ENCODE measurements at regions not wholly inside any gene's neighbourhood (a gene's known extent, or its start where the extent isn't known, plus 50 kb on each side); places are given as distances from the start of the nearest gene placed in this dataset.
"Not testable (repeated sequence)": the region's sequence is repeated elsewhere in the genome, so short reads cannot be mapped to it uniquely, and the experiment has no call there.

DNA sequence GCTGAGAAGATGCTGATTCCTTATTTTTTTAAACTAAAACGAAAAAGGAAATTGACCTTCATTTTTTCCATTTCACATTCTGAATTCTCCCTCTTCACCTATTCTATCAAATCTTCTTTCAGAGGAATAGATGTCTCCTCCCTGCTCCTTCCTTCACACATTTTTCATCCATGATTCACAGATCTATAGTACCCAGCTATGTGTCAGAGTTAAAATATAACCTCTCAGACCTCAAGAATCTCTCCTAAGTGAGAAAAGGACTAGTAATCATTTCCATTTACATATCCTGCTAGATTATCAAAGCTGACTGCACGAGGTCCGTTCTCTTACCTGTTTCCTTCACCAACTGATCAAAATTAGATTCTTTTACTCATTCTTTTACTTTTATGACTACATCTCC is 1297.6 kb upstream of the ALCAM start:
- no peak for FAIRE-seq

DNA sequence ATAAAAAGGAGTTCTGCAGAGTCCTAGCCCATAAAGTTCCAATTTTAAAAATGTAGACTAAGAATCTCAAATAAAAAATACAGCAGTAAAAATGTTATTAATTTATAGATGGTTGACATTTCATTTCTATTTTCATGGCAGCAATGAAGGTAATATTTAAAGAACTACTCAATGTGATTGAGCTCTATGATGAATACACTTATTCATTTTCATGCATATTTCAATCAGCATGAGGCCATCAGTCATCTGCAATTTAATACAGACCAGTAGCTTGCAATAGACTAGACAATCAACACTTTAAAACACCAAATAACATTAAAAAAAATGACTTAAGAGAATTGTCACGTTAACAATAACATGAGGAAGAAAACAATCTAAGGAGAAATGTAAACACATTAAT is 1295.8 kb upstream of the ALCAM start:
- FAIRE-seq, result no peak

DNA sequence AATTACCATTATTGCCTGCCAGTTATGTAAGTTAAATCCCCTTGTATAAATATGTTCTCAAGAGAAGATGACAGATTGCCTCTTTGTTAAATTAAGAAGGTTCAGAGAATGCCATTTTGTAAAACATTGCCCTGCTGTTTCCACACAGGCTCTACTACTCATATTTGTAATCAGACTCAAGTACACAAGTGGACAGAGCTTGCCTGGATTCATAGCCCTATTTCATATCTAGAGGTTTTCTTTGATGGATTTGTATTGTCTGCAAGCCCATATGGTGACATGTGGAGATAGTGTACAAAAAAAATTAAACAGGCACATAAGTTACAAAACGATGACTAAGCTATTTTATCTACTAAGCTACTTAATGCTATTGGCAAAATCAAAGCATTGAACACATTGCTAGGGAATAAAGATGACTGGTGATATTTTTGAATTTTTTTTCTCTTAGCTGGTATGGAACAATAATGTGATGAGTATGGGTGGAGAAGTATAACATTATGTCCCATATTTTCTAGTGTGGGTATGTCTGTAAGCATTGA is 1286.6 kb upstream of the ALCAM start:
- FAIRE-seq, result no peak

DNA sequence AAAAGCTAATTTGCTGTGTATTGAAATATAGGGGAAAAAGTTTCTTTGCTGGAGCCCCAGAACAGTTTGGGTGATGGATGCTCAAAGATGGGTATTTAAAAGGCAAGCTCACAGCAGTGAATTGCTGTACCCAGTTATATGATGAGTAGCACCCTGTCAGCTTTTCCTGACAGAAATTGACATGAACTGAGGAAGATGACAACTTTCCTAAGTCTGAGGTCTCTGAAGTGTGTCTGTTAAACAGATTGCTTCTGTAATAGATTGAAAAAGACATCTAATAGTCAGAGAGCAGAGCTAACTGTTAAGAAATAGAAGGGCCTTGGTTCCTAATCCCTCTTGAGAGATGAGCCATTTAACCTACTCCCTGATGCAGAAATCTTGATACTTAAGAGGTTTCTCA is 1278.0 kb upstream of the ALCAM start:
- FAIRE-seq, result no peak

DNA sequence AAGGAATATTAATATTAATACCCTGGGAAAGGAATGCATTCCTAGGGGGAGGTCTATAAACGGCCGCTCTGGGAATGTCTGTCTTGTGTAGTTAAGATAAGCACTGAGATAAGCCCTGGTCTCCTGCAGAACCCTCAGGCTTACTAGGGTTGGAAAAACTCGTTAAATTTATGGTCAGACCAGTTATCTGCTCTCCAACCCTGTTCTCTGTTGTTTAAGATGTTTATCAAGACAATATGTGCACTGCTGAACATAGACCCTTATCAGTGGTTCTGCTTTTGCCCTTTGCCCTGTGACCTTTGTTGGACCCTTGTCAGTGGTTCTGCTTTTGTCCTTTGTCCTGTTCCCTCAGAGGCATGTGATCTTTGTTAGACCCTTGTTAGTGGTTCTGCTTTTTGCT is 1276.7 kb upstream of the ALCAM start:
- FAIRE-seq, result not testable (repeated sequence)

DNA sequence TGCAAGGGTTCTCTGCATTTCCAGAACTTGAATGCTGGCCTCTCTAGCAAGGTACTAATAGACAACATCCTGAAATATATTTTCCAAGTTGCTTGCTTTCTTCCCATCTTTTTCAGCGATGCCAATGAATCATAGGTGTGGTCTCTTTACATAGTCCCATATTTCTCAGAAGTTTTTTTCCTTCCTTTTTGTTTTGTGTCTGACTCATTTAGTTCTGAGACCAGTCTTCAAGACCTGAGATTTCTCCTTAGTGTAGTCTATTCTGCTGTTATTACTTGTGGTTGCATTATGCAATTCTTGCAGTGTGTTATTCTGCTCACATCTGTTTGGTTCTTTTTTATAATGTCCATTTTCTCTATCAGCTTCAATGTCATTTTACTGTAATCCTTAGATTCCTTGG is 1265.0 kb upstream of the ALCAM start:
- no peak for FAIRE-seq

DNA sequence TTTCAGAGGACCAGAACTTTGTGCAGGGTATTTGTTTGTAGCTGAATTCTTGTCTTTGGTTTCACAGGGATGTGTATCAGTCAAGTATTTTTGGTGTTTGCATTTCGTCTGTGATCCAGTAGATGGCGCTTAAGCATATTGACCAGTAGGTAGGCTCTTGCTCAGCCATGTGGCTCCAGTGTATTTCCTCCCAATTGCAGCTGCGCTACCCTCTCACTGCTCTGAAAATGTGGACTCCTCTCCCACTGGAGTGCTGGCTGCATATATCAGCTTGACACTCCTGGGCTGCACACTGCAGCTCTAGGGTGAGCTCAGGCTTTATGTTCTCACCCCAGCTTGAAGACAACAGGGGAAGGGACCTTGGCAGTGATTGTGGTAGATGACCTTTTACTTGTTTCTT is 1264.3 kb upstream of the ALCAM start:
- FAIRE-seq, result no peak

DNA sequence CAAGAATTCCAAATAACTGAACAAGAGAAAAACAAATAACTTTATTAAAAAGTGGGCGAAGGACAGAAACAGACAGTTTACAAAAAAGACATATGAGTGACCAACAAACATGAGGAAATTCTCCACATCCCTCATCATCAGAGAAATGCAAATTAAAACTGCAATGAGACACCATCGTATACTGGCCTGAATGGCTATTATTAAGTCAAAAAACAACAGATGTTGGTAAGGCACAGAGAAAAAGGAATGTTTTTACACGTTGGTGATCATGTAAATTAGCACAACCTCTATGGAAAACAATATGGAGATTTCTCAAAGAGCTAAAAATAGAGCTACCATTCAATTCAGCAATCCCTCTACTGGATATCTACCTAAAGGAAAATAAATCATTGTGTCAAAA is 1260.4 kb upstream of the ALCAM start:
- no peak for FAIRE-seq

DNA sequence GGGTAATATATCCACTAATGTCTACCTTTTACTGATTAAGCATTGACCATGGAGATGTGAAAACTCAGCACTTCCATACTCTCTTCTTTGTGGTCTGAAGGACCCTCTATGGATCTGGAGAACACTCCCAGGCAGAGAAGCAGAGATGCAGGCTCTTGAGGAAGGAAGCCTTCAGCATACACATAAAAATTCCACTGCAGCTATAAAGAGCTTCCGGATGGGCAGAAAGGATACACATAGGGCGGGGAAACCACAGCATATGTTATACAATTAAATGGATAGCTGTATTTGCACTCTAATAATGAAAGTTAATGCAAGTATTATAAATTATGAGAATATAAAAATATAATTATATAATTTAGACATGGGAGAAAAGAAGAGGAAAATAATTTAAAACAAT is 1258.2 kb upstream of the ALCAM start:
- no peak for FAIRE-seq

DNA sequence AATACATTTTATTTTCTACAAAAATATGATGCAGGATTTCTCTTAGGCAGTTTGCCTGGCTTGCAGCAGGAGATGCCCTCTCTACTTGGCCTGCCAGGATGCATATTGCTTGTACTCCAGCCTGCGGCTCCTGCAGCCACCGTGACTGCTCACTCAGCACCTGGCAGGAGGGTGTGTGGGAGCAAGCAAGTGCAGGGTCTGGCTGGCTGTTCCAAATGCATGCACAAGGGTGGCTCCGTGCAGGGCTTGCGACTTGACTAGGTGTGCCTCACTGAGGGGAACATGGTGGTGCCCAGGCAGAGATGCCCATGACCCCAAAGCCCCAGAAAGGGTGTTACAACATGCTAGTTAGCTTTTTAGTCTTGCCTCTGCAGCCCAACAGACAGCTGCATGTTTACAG is 1240.2 kb upstream of the ALCAM start:
- no peak for FAIRE-seq

DNA sequence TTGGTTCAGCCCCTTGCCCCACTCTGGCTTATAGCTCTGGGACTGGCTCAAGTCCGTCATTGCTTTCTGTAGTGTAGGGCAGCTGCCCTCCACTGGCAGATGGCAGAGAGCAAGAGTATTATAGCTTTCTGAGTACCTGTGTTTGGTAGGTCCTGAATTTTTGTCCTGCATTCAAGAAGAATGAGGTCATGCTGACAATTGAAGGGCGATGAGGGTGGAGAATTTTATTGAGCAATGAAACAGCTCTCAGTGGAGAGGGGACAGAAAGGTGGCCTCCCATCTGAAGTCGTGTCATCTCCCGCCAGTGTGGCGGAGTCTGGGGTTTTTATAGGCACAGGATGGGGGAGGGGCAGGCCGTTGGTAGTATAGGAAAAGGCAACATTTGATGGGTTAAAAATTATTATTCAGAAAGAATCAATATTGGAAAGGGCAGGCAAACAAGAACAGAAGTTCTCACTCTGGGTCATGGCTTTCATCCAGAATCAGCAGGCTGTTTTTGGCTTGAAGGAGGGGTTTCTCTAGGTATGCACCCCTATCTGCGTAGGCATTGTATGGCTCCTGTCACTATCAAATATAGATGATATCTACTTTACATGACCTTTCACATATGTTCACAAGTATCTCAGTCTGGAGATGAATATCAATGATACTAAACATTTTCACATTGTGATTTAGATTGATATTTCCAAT is 1239.7 kb upstream of the ALCAM start:
- no peak for FAIRE-seq

DNA sequence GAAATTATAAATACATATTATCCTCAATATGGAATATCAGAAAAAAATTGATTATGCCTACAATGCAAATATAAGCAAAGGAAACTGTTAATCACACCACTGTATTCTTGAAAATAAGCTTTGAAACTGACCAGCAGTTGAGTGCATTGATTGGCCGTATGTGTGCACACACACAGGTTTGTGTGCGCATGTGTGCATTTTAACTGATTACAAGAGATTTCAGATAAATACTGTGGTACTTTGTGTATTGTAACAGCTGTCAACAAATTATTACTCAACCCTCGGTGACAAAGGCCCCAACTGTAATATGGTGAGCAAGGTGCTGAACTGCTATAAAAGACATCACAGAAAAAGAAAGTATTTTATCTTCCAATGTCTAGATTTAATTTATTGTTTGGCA is 1238.9 kb upstream of the ALCAM start:
- FAIRE-seq, result no peak

DNA sequence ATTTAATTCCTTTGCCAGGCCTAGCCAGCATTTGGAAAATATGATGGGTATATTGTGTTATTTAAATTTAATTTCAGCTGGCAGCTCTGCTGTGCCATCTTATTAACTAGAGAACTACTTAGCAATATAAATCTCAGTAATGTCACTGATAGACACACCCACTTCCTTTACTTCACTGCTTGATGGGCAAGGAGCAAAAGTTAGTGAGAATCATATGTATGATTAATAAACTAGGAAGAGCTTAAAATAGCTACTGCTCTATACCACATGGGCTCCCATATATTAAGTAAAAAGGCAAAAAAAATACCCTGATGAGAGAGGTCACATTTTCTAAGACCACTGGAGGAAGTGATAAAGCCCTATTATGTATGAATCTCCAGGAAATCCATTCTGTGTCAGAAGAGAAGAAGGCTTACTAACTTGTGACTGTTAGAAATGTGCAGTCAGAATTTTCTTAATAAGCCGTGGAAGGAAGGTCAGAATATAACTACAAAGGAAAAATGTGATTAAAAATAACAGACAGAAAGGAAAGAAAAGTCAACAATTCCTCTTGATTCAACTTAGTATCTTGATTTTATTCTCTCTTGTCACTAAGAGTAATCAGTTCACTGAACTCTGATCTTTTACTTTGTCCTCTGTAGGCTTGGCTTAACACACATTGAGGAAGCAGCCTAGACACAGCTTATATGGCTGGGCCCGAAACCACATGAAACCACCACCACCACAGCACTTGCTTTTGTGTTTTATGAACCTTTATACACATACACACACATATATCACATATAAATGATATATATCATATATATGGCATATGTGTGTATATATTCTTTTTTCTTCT is 1233.9 kb upstream of the ALCAM start:
- no peak for FAIRE-seq

DNA sequence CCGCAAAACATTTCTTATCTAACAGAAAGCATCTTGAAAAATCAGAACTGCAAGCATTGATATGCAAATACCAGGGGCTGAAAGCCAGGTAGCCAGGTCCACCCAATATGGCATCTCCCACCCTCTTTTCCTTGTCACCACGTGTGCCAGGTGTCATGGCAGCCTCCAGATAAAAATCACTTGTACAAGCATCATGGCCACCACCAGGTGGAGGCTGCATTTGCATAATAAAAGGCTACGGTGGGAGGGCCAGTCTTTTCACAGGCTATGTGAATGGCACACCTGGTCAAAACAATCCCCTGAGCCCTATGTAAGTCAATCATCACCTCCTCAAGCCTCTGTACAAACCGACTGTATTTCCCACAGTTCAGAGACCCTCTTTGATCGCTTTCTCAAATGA is 1233.1 kb upstream of the ALCAM start:
- FAIRE-seq, result no peak

DNA sequence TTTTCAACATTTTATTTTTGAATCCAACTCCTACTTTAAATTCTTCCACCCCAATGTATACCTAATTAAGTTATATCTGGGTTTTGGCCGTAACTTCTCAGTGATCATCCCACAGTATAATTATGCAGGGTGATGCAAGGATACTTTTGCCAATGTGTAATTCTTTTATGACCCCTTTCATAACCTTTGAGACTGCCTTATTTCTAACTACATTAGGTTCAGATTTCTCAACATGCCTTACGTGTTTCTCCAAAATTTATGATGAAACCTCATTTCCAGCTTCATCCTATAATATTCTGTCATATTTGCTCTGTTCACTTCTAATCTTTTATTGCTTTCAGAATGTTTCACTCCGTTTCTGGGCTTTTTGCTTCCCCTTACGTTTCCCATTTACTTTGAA is 1229.6 kb upstream of the ALCAM start:
- FAIRE-seq, result no peak

DNA sequence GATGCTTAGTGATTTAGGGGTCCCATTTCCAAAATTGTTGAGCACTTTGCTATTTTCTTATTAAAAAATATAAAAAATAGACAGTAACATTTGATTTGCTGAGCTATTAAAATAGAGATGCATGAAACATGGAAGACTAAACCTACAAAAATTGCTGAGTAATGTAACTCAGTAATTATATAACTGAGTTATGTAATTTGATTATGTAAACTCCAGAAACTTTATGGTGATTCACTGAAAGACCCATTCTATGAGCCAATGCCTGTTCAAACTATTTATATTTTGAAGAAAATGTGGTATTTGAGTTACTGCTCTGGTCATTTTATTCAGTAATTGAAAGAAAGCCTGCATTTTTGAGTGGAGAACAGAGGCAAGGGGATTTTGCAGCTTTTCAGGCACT is 1221.5 kb upstream of the ALCAM start:
- no peak for FAIRE-seq

DNA sequence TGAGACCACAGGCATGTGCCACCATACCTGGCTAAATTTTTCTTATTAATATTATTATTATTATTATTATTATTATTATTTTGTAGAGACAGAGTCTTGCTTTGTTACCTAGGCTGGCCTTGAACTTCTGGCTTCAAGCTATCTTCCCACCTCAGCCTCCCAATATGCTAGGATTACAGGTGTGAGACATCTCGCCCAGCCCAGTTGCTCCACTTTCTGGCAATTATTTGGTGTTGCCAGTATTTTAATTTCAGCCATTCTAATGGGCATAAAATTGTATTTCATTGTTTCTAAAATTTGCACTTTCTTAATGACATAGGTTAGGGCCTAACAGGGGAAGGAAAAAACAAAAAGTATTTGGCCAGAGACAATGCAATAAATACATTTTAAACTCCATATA is 1217.6 kb upstream of the ALCAM start:
- FAIRE-seq, result no peak

DNA sequence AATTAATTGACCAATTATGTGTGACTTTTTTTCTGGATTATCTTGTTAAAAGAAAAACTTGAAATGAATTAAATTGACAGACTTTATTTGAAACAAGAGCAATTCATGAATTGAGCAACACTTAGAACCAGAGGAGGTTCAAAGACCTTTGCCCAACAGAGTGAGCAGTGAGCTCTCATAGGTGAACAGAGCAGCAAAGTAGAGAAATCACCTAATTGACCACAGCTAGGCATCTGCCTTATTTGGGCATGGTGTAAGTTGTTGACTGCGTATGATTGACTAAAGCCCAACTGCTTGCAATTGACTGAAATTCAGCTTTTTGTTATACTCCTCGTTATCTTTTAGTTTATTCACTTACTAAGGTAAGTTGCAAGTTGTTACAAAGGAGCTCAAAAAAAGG is 1216.0 kb upstream of the ALCAM start:
- FAIRE-seq, result no peak

DNA sequence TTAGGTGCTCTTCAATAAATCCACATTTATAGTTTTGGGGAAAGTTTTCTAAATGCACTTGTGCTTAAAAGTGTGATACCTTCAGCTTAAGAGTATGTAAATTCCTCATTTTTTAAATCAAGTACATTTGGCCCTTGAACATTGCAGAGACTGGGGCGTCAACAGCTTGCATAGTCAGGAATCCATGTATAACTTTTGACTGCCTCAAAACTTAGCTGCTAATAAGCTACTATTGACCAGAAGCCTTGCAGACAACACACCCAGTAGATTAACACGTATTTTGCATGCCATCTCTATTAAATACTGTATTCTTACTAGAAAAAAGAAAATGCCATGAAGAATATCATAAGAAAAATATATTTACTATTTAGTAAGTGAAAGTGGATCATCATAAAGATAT is 1211.8 kb upstream of the ALCAM start:
- FAIRE-seq, result no peak

DNA sequence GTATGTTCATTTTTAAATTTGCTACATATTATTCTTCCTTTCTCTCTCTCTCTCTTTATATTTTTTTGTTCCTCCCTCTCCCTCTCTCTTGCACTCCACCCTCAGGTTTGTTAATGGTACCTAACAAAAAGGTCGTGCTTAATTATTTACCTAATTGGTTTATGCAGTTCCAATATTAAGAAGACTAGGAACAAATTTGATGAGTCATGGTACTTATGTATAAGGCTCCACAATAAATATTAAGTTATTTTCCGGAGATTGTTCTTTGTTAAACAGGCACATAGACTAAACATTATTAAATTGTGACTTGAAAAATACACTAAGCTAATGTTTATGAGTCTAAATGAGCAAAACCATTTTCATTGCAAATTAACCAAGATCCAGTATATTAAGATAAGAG is 1200.8 kb upstream of the ALCAM start:
- FAIRE-seq, result no peak

DNA sequence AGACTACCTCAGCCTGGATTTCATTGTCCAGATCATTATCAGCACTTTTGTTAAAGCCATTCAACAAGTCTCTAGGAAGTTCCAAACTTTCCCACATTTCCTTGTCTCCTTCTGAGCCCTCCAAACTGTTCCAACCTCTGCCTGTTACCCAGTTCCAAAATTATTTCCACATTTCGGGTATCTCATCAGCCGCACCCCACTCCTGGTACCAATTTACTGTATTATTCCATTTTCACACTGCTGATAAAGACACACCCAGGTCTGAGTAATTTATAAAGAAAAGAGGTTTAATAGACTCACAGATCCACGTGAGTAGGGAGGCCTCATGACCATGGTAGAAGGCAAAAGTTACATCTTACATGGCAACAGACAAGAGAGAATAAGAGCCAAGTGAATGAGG is 1198.3 kb upstream of the ALCAM start:
- FAIRE-seq, result no peak

DNA sequence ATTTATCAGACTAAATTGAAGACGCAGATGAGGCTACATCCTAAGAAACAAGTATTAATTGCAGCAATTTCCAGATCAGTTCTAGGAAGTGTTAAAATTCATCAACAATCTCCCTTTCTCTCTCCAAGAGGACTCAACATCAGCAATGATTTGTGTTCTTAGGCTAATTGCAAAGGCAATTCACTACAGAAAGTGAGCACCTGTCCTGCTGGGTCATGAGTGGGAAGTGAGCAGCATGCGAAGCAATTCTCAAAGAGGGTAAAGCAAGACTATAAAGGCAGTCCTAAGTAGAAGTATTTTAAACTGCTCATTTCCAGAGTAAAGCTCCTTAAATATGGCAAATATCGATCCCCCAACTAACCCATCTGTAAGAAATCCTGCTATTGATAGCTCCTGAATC is 1191.0 kb upstream of the ALCAM start:
- FAIRE-seq, result no peak

DNA sequence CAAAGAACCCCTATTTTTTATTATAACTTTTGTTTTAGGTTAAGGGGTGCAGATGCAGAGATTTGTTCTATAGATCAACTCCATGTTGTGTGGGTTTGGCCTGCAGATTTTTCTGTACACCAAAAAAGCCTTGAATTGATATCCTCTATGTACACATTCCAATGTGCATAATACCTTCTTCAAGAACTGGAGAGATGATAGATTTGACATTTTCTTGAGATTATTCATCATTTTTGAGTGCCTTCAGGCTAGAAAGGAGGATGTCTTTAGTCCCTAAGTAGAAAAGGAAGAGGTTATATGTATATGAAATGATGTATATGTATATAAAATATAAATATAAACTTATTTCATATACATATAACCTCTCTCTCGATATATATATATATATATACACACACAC is 1190.0 kb upstream of the ALCAM start:
- FAIRE-seq, result no peak

DNA sequence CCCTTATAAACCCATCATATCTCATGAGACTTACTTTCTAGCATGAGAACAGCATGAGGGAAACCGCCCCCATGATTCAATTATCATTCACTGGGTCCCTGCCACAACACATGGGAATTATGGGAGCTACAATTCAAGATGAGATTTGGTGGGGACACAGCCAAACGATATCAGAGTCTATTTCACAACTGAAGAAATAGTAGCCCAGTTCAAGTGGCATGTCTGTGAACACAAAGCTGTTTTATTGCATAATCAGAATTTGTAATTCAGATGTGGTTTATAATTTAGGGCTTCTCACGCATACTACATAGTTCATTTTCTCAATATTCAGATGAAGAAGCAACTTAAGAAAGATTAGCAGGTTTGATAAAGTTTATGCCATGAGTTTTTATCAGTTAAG is 1188.0 kb upstream of the ALCAM start:
- FAIRE-seq, result no peak

DNA sequence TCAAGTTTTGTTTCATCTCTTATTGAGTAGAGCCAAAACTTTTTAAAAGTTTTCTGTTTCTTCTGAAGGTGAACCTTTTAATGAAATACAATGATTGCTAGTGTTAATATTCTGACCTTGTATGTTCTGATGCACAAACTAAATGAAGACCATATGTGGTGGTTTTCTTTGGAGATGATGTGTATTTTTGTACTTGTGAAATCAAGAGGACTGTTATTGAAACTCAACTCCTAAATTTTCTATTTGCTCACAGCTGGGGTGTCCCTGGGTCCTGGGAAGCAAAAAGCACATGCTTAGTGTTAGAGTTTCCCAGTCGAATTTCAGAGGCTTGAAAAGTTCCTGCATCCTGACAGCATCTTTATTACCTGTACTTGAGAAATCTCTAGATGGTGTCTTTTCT is 1185.8 kb upstream of the ALCAM start:
- FAIRE-seq, result no peak

All from islet of Langerhans (tissue), 1 donor.